Activated CD4-positive, alpha-beta T cell treated with anti-CD3 and anti-CD28 coated beads, Interleukin-2, amount 50 U/mL, for 48 hours (primary cell): ENCODE measurements at regions not wholly inside any gene's neighbourhood (a gene's known extent, or its start where the extent isn't known, plus 50 kb on each side); places are given as distances from the start of the nearest gene placed in this dataset.
"Not testable (repeated sequence)": the region's sequence is repeated elsewhere in the genome, so short reads cannot be mapped to it uniquely, and the experiment has no call there.

Experiments used
- DNase-seq, 2 experiments: peaks; one replicate each; pipeline ENCODE4 v3.0.0-alpha.2; 2020

DNA sequence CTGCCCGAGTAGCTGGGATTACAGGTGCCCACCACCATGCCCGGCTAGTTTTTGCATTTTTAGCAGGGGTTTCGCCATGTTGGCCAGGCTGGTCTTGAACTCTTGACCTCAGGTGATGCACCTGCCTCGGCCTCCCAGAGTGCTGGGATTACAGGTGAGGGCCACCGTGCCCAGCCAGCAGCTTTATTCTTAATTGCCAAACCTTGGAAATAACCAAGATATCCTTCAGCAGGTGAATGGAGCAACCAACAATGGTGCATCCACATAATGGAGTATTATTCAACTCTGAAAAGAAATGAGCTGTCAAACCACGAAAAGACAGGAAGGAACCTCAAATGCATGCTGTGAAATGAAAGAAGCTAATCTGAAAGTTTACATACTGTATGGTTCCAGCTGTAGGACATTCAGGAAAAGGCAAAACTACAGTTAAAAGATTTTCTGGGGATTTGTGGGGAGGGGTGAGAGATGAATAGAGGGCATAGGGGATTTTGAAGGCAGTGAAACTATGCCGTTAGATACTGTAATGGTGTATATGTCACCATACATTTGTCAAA lies 118.8 kb upstream of the CCND2 start:
- no peak for DNase-seq

DNA sequence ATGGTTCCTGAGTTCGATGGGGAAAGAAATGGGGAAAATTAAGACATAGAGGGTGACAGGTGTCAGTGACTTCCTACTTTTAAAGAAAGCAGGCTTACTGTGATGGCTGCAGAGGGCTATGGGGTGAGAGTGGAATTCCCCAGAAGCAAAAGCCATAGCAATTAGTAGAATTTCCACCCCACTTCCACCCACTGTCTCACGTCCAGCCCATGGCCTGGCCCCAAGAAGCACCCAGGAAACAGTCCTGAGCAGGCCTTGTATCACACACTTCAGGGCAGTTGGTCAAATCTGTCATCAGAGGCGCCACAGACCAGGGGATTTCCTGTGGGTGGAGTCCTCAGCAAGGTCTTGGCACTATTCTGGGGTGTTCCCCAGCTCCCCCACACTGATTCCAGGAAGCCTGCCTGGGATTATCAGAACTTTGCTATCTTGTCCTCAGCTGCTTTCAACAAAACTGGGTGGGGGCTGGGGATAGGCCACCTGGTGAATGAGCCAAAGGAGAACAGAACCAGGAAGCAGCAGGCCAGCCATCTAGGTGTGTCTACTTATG lies 120.1 kb upstream of the CCND2 start:
- peak; percentile 75 to 84 for DNase-seq

DNA sequence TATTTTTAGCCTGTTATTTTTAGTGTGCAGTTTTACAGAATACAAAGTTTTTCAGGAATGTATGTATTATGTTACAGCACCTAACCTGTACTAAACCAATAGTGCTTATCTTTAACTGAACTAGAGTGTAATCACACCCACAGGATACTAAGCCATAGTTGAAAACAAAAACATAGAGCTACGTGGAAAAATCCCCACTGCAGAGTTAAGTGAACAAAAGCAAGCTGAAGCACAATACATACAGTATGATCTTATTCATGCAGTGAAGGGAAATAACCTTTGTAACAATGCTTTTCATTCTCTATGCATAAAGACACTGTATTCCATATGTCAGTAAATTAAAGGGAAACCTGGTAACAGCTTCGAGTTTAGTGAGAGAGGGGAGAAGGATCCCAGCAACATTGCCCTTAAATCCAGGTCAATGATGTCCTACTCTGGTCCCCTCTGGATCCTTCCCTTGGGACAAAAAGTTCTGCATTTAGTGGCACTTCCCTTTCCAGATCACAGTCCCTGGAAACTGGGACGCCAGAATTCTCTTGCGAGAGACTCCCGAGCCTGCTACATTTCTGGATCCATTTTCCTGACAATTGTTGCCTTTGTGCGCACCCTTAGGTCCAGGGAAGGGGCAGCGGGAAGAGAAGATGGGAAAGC lies 121.3 kb upstream of the CCND2 start:
- DNase-seq = no peak

DNA sequence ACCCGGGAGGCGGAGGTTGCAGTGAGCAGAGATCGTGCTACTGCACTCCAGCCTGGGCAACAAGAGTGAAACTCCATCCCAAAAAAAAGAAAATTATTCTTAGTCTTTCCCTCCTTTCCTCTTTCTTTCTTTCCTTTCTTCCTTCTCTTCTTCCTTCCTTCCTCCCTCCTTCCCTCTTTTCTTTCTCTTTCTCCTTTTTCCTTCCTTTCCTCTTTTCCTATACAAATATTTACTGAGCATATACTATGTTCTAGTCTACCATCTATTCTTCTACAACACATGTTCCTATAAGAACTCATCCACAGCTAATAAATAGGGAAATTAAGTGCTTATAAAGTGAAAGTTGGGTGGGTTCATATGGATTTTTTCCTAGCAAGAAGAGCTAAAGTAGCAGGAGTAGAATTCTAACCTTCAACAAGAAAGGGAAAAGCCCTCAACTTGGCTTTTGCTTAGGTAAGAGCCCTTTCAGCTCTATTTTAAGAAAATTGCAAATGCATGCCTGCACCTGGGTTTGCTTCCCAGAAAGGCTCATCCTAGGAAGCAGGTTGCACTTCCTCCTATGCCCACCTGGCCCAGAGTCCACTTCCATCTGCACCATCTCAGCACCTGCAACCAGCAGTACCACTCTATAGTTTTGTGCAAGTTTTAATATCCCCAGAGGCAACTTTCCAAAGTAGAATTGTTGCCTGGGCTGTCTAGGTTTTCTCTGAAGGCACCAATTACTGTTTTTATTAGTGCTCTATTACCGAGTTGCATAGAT lies 122.0 kb upstream of the CCND2 start:
- DNase-seq = no peak

DNA sequence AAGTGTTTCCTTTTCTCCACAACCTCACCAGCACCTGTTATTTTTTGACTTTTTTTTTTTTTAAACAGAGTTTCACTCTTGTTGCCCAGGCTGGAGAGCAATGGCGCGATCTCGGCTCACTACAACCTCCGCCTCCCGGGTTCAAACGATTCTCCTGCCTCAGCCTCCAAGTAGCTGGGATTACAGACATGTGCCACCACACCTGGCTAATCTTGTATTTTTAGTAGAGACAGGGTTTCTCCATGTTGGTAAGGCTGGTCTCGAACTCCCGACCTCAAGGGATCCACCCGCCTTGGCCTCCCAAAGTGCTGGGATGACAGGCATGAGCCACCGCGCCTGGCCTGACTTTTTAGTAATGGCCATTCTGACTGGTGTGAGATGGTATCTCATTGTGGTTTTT lies 123.2 kb upstream of the CCND2 start:
- DNase-seq = not testable (repeated sequence)

DNA sequence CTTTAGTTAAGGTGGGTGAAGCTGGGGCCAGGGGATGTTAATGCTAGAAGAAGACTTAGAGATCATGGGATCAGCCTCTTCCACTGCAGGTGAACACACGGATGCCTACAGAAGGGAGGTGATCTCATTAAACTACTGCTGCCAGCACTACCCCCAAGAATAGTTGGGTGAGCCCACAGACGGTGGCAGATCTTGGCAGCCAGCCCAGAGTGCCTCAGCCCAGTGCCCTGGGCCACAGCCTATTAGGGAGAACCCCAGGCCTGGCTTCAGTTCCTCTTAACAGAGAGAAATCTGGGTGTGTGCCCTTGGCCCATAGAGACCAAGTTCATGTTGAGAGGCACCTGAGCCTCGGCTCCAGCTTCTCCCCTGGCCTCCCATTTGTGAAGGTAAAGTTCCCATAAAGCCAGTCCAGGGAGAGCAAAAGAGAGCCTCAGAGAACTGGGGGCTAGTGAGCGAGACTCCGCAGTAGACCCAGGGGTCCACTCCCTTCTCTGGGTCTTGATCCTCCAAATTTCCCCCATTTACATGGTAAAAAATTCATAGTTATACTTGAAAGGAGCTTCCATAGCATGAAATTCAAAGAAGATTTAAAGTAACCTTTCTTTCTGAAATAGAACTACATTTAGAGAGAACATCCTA lies 125.0 kb upstream of the CCND2 start:
- DNase-seq = peak; percentile 55 to 66

DNA sequence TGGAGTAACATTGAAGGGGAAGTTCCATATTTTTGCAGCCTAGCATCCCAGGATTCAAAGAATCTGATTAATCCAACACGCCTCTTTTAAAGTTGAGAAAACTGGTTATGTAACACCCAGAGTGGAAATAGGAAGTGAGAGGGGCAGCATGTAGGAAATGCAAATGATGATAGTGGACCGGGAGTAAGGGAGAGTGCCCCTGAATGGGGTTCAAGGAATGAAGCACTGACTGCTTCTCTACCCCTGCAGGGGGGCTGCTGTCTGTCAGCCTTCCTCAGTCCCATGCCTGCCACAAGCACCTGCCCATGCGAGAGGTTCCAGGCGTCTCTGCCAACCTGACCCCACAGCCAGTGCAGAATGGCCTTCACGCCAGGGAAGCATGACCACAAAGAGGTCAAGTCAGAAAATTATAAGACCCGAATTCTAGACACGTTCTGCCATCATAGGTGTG lies 126.5 kb upstream of the CCND2 start:
- no peak for DNase-seq

DNA sequence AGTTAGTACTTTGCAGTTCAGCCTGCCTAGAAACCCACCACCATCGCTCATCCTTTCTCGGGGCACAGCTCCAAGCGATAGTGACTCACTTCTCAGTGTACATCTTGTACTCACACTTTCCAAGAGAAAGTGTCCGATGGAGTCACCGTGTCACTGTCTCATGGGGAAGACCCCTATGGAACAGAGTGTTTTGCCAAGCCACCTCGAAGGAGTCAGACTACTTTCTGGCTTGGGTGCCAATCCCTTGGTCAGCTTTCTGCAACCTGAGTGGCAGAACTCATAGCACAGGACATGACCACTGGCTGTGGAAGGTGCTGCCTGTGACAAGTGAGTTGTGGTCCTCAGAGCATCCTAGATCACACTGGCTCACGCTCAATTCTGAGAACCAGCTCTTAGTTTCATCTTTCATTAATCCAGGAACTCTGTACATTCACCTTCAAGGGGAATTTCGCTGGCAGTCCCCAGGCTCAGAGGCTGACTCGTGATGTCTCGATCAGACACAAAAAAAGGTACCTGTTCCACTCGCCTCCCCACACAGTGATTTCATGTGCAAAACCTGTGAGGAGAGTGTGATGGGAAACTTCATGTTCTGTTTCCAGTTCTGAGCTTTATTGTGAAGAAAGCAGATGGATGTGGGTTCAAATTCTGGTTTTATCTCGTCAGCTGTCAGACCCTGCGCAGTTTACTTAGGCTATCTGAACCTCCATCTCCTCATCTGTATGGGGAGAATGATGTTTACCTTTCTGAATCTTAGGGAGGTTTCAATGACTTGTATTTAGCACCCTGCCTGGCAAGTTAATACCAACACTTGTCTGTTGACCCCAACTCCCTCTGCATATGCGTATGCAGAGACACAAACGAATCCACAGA lies 127.3 kb upstream of the CCND2 start:
- peak; percentile 73 to 81 for DNase-seq

DNA sequence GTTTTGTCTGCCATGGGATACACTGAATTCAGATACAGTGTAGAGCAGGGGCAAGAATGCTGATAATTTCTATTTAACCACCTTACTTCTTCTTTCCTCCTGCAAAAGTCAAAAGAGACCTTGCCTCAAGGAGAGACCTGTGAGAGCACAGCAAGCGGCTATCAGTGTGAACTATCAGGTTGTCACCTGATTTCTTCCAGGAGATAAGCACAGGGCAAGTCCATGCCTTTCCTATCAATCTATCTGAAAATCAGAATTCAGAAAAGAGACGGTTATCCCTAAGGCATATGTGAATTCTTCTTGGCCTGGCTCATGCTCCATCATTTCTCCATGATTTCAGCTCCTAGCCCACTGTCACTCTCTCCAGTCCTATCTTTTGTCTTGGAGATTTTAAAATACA lies 128.9 kb upstream of the CCND2 start:
- no peak for DNase-seq

DNA sequence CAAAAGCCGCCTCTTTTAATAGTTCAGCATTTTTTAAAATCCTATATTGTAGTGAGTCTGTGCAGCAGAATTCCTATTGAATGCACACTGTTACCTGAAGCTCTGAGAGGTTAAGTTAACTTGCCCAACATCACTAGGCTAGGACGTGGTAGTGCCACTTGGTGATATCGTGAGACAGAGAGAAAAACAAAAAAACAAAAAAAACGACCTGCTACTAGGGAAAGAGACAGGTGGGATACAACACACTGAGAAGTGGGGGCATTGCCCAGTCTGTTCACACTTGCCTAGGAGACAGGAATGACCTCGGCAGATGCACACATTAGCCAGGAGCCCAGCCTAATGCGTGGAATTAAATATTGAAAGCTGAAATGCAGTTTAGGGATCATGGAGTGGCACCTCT lies 129.7 kb upstream of the CCND2 start:
- no peak for DNase-seq

DNA sequence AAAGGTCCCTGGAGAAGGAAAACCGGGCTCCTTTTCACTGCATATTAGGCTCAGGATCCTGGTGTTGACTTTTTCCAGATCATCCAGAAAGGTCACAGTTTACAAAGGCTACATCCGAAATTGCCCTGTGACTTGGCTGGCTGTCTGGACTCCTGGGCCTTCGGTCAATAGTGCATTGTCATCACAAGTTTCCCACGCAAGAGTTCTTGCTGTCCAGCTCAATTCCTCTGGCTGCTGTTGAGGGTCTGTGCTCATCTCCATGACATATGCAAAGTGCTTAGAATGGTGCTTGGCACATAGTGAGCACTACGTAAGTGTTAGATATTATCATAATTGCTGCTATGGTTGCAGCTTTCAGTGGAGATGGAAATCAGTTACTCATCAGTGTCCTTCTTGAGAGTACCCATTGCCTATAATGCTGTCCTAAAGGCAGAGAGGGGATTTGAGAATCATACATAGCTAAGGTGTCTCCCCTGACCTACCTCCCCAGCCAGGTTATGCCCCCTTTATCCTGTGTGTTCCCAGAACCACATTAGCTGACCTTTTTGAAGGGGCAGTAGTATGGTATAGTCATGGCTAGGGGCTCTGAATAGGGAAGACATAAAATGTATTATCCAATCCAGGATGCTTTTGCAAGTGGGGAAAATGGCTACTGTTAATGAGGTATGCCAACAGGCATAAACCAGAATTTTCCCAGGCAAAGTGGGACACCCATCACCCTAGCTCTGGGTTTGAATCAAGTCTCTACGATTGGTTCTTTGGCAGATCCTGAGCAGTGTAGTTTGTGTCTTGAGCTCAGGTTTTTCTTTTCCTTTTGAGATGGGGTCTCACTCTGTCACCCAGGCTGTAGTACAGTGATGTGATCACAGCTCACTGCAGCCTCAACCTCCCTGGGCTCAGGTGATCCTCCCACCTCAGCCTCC lies 132.0 kb upstream of the CCND2 start:
- DNase-seq = peak in 1 of 2 experiments; percentile 20

DNA sequence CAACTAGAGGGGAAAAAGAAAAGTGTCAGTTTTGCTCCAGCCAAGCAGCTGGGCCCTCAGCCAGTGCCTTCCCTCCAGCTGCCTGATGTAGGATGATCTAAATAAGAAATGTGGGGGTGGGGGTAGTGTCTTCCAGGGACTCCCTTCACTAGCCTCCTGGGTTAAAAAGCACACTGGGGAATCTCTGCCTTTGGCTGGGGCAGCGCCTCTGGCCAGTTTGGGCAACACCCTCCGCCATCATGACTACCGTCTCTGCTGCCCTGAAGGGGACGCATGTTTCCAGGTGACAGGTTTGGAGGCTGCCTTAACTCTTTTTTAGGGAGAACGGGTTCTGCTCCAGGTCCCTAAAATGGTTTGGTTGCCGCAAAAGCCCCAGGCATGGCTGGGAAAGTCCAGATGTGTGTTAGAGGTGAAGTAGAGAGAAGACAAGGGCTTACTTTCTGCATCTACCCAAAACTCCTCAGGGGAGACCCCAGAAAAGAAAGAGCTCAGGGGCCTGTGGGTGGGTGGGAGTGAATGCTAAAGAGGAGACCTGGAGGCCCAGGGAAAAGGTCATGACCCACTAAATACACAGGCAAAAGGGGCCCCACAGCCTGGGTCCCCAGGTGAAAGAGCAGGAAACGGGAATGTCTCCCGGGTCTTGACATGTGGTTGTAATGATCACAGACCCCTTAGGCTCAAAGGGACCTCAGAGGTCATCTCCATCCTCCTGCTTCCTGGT lies 132.8 kb upstream of the CCND2 start:
- peak in 1 of 2 experiments; percentile 8 for DNase-seq

DNA sequence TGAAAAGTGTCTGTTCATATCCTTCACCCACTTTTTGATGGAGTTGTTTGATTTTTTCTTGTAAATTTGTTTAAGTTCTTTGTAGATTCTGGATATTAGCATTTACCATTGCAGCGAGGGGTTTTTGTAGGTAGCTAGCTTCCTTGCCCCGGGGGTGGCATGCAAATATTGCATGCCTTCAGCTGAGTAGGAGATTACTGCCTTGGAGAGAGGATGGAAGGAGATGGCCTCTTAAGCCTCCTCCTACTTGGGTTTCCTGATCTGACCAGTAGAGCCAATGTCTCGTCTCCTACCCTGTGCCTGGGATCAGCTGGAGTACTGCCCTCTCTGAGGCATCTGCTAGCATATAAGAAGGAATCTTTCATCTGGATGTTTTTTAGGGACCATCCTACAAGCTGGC lies 134.4 kb upstream of the CCND2 start:
- DNase-seq = no peak

DNA sequence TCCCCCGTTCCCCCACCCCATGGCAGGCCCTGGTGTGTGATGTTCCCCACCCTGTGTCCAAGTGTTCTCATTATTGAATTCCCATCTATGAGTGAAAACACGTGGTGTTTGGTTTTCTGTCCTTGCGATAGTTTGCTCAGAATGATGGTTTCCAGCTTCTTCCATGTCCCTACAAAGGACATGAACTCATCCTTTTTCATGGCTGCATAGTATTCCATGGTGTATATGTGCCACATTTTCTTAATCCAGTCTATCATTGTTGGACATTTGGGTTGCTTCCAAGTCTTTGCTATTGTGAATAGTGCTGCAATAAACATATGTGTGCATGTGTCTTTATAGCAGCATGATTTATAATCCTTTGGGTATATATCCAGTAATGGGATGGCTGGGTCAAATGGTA lies 135.0 kb upstream of the CCND2 start:
- DNase-seq = not testable (repeated sequence)

DNA sequence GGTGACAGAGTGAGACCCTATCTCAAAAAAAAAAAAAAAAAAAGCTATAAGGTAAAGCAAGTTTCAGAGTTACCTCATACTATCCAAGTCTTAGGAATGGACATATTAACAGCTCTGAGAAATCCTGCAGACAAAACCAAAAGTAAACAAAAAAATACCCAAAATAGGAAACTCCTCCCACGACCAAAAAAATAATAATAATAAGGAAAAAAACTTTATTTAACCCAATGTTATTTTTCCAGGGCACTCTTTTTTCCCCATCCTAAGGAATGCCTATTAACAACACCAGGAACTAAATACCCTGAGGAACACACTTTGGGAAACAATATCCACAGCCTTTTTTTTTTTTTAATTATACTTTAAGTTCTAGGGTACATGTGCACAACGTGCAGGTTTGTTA lies 135.5 kb upstream of the CCND2 start:
- no peak for DNase-seq

DNA sequence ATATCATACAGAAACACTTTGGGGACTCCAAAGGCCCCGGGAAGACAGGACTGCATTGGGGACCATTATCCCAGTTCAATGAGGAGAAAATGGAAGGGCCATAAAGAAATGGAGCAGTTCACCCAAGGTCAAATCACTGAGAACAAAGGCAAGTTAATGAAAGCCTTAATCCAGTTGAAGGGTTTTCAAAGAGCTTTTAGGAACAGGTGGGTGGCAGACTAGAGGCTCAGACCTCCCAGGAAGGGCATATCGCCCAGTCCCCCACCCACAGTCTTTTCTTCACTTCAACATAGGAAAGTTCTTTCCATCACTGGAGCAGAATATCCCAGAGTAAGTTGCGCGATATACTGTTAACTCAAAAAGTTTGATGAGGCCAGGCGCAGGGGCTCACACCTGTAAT lies 136.1 kb upstream of the CCND2 start:
- no peak for DNase-seq

DNA sequence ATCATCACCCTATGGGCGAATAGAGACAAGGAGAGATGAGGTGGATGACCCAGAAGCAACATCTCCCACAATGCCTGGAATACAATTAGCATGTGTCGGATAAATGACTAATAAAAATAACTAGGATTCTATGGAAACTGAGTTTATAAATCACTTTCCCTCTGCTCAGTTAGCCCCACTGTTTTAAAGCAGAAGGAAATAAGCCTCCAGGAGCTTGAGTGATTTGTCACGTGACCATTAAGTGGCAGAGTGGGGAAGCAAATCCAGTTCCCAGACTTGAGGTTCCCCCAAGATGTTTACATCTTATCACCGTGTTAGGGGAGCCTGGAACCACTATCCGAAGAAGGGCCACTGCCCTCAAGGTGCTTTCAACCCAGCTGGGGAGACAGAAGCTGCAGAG lies 136.5 kb upstream of the CCND2 start:
- no peak for DNase-seq

DNA sequence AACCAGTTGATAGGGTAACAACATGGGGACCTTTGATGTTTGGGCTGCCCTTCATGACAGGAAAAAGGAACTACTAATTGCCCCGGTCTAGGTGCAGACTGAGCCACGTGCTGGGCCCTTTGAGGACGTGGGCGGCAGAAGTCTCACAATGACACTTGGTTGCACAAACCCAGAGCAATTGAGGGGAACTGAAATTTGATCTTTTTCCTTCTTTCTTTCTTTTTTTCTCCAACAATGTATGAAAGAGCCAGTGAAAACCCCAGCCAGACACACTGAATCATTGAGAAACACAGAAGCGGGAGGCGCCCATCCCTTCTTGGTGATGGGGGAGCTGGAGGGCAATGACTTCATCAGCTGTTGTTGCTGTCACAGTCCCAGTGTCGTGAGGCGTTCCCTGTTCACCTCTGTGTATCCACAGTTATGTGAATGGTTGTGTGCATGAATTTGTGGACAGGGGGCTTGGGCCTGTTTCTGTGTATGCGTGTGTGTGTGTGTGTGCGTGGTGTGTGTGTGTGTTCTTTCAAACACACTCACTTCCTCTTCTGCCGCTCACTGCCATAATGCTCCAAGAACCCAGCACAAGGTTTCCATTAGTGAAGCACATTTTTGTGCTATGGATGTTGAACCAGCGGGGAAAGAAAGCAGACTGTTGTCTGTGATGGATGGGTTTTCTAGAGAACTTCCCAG lies 137.5 kb upstream of the CCND2 start:
- peak; percentile 79 to 86 for DNase-seq

DNA sequence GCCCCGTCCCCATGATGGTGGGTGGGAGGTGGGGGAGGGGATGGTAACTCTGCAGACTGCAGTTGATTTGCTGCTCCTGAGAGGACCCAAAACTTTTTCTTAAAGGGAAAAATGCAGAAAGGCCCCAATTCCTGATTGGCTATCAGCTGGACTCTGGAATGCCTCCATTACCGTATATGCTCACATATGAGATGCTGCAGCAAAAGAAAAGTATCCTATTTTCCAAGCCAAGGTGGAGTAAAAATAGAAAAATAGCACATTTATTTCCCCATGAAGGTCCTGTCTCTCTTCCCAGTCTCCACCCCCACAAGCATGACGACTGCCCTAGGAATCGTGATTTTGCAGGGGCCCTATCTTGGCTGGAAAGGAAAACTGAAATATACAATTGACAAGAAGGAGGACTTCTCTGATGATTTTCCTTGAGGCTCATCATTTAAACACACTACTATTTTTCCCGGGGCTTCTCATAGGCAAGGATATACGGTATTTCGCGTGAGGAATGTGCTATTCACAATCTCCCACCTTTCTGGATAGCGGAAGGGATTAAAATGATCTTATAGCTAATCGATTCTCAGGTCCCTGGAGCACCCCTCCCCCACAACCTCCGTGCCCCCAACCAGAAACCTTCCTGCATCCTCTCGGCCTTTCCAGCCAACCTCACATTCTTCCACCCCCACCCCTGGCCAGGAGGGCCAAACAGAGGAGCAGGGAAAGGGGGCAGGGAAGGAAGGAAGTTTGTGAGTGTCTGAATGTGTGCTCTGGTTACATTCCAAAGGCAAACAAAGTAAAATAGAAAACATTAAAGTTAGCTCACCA lies 138.9 kb upstream of the CCND2 start:
- no peak for DNase-seq
